ENCODE measurements at regions not wholly inside any gene's neighbourhood (a gene's known extent, or its start where the extent isn't known, plus 50 kb on each side); places are given as distances from the start of the nearest gene placed in this dataset.

GRCh38 chr18:26729449-26729848 is 136.1 kb downstream of the AQP4 start:
- Mint-ChIP-seq H3K4me1 (no peaks in the 10 kb centered on the region), H3K9me3 (no peaks in the 10 kb centered on the region), H3K4me3 (no peak overlapping the region), H3K27ac (no peak overlapping the region), H3K27me3 (no peaks in the 10 kb centered on the region), H3K36me3 (no peaks in the 10 kb centered on the region)
- DNase-seq (no peak), ATAC-seq (ENCODE audit: low read depth in 2 of 2) (no peak)

DNA sequence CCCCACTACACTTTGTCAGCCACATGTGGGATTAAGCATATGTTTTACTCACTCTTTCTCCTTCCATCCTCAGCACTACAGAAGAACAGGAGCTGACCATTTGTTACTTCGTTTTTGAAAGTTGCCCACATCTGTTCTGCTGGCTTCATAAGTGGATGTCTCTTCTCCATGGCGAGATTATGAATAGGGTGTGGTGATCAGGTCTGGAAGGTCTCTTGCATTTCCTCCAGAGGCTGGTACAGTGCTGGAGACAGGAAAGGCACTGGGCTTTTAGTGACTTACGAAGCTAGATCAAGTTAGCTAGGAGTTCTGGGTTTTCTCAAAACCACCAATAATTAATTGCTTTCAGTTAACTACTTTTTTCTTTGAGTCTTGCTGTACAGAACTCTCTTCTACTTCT is 136.5 kb downstream of the AQP4 start:
- H3K36me3 Mint-ChIP-seq, result no peaks in the 10 kb centered on the region
- no peak overlapping the region for H3K4me3 Mint-ChIP-seq
- H3K27me3 Mint-ChIP-seq, result no peaks in the 10 kb centered on the region
- H3K4me1 Mint-ChIP-seq, result no peaks in the 10 kb centered on the region
- no peak for DNase-seq
- no peaks in the 10 kb centered on the region for H3K9me3 Mint-ChIP-seq
- no peak for ATAC-seq (ENCODE audit: low read depth in 2 of 2)
- H3K27ac Mint-ChIP-seq, result no peak overlapping the region

DNA sequence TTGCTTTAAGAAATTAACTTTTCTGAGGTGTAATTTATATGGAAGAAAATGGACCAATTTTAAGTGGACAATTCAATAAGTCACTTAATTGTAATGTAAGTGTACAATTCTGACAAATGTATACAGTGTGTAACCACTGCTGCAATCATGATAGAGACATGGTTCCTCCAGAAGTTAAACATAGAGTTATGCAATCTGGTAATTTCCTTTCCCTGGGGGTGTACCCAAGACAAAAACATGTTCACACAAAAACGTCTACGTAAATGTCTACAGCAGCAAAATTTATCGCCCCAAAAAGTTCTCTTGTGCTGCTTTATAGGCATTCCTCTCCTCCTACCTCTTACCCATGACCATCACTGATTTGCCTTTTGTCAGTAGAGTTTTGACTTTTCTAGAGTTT is 141.5 kb downstream of the AQP4 start:
- DNase-seq (no peak), ATAC-seq (ENCODE audit: low read depth in 2 of 2) (no peak)
- H3K4me1 Mint-ChIP-seq, result no peaks in the 10 kb centered on the region
- peaks cover 0 to 2% (median 0%) of the 10 kb centered on the region in 7 donors for H3K9me3 Mint-ChIP-seq
- no peak overlapping the region for H3K27ac Mint-ChIP-seq
- H3K27me3 Mint-ChIP-seq, result no peaks in the 10 kb centered on the region
- H3K36me3 Mint-ChIP-seq, result no peaks in the 10 kb centered on the region
- no peak overlapping the region for H3K4me3 Mint-ChIP-seq

DNA sequence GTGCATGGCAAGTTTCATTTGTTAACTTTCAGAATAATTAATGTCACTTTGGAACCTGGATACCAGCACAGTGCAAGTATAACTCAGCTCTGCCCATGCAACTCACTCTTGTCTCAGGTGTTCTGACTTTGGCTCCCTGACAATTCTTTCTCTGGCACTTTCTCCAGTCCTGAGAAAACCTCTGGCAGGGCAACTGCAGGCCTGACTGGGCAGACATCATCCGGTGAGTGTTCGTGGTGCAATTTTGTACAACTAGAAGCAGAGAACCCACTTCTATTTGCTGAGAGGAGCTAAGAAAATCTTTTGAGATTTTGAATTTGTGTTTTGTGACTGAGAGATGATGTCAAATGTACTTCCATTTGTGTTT is 143.0 kb downstream of the AQP4 start:
- Mint-ChIP-seq H3K27me3 (no peaks in the 10 kb centered on the region), H3K4me1 (no peaks in the 10 kb centered on the region), H3K4me3 (no peak overlapping the region), H3K36me3 (no peaks in the 10 kb centered on the region), H3K27ac (no peak overlapping the region), H3K9me3 (peaks cover 0 to 2% (median 0%) of the 10 kb centered on the region in 7 donors)
- no peak for ATAC-seq (ENCODE audit: low read depth in 2 of 2)
- no peak for DNase-seq

- H3K27me3 Mint-ChIP-seq, result no peaks in the 10 kb centered on the region
- DNase-seq, result no peak
- no peaks in the 10 kb centered on the region for H3K36me3 Mint-ChIP-seq
- H3K4me1 Mint-ChIP-seq, result no peaks in the 10 kb centered on the region
- no peak overlapping the region for H3K27ac Mint-ChIP-seq
- peaks cover 0 to 2% (median 0%) of the 10 kb centered on the region in 7 donors for H3K9me3 Mint-ChIP-seq
- H3K4me3 Mint-ChIP-seq, result no peak overlapping the region
- no peak for ATAC-seq (ENCODE audit: low read depth in 2 of 2)
These were observed 143.5 kb downstream of the AQP4 start for GRCh38 chr18:26721854-26722564.

DNA sequence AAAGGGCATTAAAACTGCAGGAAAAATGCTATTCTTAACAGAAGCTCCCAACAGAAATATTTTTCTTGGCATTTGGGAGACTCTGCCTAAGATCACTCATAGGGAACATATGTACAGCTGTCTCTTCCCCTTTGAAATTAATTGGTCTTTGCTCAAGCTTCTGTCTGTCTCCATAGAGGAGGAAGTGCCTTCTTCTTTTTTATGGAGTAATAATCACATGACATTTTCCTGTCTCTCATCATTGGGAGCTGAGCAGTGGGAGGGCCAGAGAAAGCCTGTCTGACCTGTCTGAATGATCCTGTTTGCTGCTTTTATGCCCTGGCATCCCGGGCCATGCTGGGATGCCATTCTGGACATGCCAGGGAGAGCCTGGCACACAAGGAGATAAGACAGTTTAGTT is 145.6 kb downstream of the AQP4 start:
- Mint-ChIP-seq H3K4me3 (no peak overlapping the region), H3K9me3 (peaks cover 0 to 2% (median 0%) of the 10 kb centered on the region in 7 donors), H3K36me3 (no peaks in the 10 kb centered on the region), H3K27me3 (peaks cover 0 to 7% (median 0%) of the 10 kb centered on the region in 3 donors), H3K27ac (no peak overlapping the region), H3K4me1 (no peaks in the 10 kb centered on the region)
- no peak for ATAC-seq (ENCODE audit: low read depth in 2 of 2)
- DNase-seq, result no peak

DNA sequence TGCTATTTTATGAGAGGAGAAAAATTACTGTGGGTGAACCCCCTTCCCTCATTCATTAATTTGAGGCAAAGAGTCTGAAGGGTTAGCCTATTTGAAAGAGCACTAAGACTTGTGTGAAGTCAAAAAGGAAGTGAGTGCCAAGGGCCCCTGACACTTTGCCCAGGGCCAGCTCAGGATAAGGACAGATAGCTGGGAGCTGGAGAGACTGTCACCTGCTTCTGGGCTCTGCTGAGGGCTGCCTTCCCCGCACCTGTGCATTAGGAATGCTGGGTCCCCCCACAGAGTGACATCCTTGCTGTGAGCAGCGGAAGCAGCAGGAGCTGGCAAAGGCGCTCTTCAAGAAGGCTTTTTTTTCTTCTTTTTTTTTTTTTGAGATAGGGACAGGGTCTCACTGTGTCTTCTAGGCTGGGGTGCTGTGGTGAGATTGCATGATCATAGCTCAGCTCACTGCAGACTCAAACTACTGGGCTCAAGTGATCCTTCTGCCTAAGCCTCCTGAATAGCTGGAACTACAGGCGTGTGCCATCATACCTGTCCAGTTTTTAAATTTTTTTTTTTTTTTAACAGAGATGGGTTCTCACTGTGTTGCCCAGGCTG is 148.3 kb downstream of the AQP4 start:
- H3K9me3 Mint-ChIP-seq, result peaks cover 0 to 5% (median 0%) of the 10 kb centered on the region in 7 donors
- no peaks in the 10 kb centered on the region for H3K4me1 Mint-ChIP-seq
- ATAC-seq (ENCODE audit: low read depth in 2 of 2), result no peak
- no peaks in the 10 kb centered on the region for H3K36me3 Mint-ChIP-seq
- no peak overlapping the region for H3K27ac Mint-ChIP-seq
- no peak for DNase-seq
- peaks cover 0 to 7% (median 0%) of the 10 kb centered on the region in 3 donors for H3K27me3 Mint-ChIP-seq
- no peak overlapping the region for H3K4me3 Mint-ChIP-seq

DNA sequence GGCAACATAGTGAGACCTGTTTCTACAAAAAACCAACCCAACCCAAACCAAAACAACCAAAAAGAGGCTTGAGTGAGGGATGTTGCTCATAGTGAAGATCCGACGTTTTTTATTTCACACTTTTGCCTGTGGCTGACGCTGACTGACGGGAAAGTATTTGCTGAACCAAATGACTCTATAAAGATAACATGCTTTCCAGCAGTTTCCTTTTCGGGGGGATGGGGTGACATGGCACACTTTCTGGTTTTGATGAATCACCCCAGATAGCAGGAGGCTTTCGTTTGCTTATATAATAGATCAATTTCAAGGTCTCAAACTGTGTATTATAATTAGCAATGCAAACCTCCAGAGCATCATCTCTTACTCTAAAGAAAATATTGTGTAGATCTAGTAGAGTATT is 150.8 kb downstream of the AQP4 start:
- no peak overlapping the region for H3K4me3 Mint-ChIP-seq

DNA sequence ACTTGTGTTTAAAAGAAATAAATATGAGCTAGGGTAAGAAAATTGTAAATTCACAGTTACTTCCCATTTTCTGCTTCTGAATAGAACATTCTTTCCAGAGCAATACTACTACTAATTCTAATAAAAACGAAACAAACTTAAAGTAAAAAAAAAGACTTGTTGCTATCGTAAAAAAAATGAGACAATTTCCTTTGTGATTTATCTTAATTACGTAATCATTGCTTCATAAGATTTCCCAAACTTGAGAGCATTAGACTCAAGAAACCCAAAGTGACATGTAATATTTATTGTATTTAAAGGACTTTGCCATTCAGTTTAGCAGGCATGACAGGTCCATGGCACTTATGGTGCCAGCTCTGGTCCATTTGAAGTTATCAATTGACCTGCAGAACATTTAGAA is 153.8 kb downstream of the AQP4 start:
- H3K4me3 Mint-ChIP-seq, result no peak overlapping the region
- DNase-seq, result no peak
- peaks cover 0 to 5% (median 0%) of the 10 kb centered on the region in 7 donors for H3K9me3 Mint-ChIP-seq
- peaks cover 0 to 7% (median 0%) of the 10 kb centered on the region in 3 donors for H3K27me3 Mint-ChIP-seq
- H3K4me1 Mint-ChIP-seq, result no peaks in the 10 kb centered on the region
- no peak overlapping the region for H3K27ac Mint-ChIP-seq
- no peak for ATAC-seq (ENCODE audit: low read depth in 2 of 2)
- H3K36me3 Mint-ChIP-seq, result no peaks in the 10 kb centered on the region

More for the DNA sequence above, 150.8 kb downstream of the AQP4 start:
- ATAC-seq (ENCODE audit: low read depth in 2 of 2) (no peak), DNase-seq (no peak)
- H3K36me3 Mint-ChIP-seq, result no peaks in the 10 kb centered on the region
- H3K9me3 Mint-ChIP-seq, result peaks cover 0 to 5% (median 0%) of the 10 kb centered on the region in 7 donors
- H3K4me1 Mint-ChIP-seq, result no peaks in the 10 kb centered on the region
- H3K27ac Mint-ChIP-seq, result no peak overlapping the region
- H3K27me3 Mint-ChIP-seq, result peaks cover 0 to 7% (median 0%) of the 10 kb centered on the region in 3 donors

- Mint-ChIP-seq H3K4me1 (no peaks in the 10 kb centered on the region), H3K9me3 (peaks cover 0 to 5% (median 0%) of the 10 kb centered on the region in 7 donors), H3K36me3 (no peaks in the 10 kb centered on the region), H3K27me3 (no peaks in the 10 kb centered on the region), H3K4me3 (no peak overlapping the region), H3K27ac (no peak overlapping the region)
- DNase-seq (no peak), ATAC-seq (ENCODE audit: low read depth in 2 of 2) (no peak)
These were observed 154.9 kb downstream of the AQP4 start for GRCh38 chr18:26710470-26711096.

GRCh38 chr18:26709897-26710296 is 155.6 kb downstream of the AQP4 start:
- H3K27me3 Mint-ChIP-seq, result no peaks in the 10 kb centered on the region
- no peak overlapping the region for H3K27ac Mint-ChIP-seq
- H3K9me3 Mint-ChIP-seq, result peaks cover 0 to 5% (median 0%) of the 10 kb centered on the region in 7 donors
- ATAC-seq (ENCODE audit: low read depth in 2 of 2) (no peak), DNase-seq (no peak)
- no peaks in the 10 kb centered on the region for H3K36me3 Mint-ChIP-seq
- H3K4me3 Mint-ChIP-seq, result no peak overlapping the region
- no peaks in the 10 kb centered on the region for H3K4me1 Mint-ChIP-seq

DNA sequence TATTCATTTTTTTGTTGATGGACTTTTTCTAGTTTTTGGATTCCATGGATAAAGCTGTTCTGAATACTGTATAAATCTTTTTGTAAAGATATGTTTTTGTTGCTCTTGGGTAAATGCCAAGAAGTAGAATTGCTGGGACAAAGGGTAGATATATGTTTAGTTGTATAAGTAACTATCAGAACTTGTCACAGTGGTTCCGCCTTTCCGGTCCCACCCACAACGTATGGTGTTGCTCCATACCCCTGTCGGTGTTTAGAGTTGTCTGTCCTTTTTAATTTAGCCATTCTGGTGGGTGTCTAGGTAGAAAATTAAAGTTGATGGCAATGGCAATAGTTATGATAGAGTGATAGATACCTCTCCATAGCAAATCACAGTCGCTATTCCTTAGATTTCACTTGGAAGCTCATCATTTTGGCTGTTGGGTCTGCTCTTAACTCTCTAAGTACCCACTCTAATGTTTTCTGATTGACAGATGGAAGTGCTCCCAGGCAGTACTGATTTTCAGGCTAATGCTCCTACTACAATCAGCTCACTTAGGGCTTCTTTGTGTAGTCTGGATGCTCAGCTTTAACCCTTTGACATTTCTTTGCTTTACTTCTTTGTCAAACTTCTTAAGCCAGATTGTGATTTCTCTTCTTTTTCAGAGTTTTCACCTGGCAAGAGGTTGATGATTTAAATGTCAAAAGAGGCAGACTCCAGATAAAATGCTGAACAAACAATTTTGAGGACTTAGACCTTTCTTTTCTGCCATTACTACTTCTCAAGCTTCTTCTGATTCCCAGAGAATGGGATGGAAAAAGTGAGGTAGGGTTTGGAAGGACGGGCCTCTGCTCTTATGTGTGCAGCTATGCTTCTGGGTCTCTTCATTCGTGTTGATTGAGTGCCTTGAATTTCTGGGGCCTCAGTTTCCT is 156.4 kb downstream of the AQP4 start:
- Mint-ChIP-seq H3K9me3 (peaks cover 0 to 2% (median 0%) of the 10 kb centered on the region in 7 donors), H3K27ac (no peak overlapping the region), H3K36me3 (no peaks in the 10 kb centered on the region), H3K4me3 (no peak overlapping the region), H3K27me3 (no peaks in the 10 kb centered on the region), H3K4me1 (no peaks in the 10 kb centered on the region)
- ATAC-seq (ENCODE audit: low read depth in 2 of 2) (no peak), DNase-seq (no peak)

DNA sequence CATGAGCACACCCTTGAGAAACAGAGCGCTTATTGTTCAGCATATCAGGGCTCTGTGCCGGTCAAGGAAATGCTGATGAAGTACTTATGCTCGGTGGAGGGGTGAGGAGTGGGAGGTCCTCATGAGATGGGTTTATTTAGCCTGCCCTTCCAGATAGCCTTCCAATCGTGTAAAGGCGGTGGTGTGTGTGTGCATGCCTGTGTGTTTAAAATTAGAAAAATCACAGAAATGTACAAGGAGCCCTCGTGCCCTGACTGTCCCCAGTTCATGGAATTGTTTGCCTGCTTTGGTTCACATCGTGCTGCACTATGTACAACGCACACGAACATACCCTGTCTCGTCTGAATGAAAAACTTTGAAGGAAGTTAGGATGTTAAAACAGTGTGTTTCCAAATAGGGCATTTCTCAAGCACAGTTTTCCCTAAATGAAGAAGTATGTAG is 158.6 kb downstream of the AQP4 start:
- H3K27me3 Mint-ChIP-seq, result no peaks in the 10 kb centered on the region
- H3K36me3 Mint-ChIP-seq, result no peaks in the 10 kb centered on the region
- ATAC-seq (ENCODE audit: low read depth in 2 of 2) (no peak), DNase-seq (no peak)
- no peaks in the 10 kb centered on the region for H3K4me1 Mint-ChIP-seq
- peaks cover 0 to 2% (median 0%) of the 10 kb centered on the region in 7 donors for H3K9me3 Mint-ChIP-seq
- H3K27ac Mint-ChIP-seq, result no peak overlapping the region
- no peak overlapping the region for H3K4me3 Mint-ChIP-seq

All from naive B cell (primary cell).